Anterior cingulate cortex (tissue), 58 donors: ENCODE measurements at regions not wholly inside any gene's neighbourhood (a gene's known extent, or its start where the extent isn't known, plus 50 kb on each side); places are given as distances from the start of the nearest gene placed in this dataset.
"Not testable (repeated sequence)": the region's sequence is repeated elsewhere in the genome, so short reads cannot be mapped to it uniquely, and the experiment has no call there.

Experiments used
- DNase-seq, 58 donors: peaks; one replicate each; lab custom pipeline; 2025; lab: John Stamatoyannopoulos, UW

DNA sequence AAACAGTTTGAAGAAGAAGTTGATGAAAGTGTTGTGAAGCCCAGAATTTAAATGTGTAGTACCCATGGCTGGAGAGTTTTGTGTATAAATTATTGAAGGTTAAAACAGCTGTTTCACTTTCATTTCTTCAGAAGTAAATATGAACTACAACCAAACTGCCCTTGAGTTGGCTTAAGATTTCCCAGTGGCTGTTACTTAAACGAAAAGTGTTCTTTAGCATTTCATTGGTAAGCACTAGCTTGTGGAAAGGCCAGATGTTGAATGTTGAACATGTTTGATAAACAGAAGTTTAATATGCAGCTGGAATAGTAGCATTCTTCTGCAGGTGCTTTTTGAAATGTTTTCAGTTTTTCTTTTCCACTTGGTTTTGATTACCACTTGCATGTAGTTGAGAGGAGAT lies 83.2 kb upstream of the TNRC6B start:
- DNase-seq: no peak

DNA sequence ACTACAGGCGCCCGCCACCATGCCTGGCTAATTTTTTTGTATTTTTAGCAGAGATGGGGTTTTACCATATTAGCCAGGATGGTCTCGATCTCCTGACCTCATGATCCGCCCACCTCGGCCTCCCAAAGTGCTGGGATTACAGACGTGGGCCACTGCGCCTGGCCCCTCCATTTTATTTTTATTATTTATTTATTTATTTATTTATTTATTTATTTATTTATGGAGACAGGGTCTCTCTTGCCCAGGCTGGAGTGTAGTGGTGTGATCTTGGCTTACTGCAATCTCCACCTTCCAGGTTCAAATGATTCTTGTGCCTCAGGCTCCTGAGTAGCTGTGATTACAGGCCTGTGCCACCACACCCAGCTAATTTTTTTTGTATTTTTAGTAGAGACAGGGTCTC lies 77.8 kb upstream of the TNRC6B start:
- not testable (repeated sequence) for DNase-seq

DNA sequence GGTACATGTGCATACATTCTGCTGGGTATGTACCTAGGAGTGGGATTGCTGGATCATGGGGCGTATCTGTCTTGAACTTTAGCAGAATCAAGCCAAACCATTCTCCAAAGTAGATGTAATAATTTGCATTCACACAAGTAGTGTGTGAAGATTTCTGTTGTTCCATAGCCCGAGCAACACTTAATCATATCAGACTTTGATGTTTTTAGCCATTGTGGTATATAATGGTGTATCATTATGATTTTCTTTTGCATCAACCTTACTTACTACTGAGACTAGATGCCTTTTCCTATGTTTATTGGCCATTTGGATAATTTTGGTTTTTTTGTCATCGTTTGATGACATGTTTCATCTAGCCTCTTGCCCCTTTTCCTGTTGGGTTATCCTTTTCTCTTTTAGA lies 72.0 kb upstream of the TNRC6B start:
- DNase-seq: no peak

DNA sequence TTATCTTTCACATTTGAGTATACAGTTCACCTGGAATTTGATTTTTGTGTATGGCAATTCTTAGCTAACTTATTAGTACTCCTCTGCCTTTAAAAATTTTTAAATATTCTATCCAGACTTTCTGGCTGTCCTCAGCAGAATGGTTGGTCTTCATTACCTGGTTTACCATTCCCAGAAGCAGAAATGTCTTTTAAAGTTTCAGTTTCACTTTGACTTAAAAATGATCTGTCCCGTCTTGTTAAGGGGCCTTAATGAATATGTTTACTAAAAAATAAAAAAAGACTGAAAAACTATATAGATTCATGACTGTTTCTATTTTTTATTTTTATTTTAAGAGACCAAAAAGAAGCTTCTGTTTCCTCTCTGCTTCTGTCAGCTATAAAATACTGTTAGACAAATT lies 70.5 kb upstream of the TNRC6B start:
- no peak for DNase-seq

DNA sequence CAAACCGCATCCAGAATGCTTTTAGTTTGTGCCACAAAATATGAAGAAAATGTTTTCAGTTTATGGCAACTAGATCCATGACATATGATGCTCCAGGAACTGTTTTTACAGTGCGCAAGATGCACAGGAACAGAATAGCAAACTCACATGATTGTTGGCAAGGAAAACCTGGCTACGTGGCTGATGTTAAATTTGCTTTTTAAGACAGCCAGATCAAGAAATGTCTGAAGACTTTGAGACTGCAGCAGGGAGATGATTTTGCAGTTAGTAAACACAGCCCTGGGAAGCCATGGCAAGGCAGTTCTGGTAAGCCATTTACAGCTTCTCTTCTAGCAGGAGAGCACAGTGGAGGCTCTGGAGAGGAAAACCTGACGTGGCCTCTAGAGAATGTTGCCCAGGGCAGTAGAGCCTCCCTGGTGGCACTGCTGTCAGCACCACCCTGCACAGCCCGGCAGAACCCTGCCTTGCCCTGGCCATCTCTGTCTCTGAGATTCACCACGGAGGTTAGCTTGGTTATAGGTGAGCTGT lies 69.8 kb upstream of the TNRC6B start:
- DNase-seq: peak in 10 of 58 donors; percentile 0 to 27 (median 10)

DNA sequence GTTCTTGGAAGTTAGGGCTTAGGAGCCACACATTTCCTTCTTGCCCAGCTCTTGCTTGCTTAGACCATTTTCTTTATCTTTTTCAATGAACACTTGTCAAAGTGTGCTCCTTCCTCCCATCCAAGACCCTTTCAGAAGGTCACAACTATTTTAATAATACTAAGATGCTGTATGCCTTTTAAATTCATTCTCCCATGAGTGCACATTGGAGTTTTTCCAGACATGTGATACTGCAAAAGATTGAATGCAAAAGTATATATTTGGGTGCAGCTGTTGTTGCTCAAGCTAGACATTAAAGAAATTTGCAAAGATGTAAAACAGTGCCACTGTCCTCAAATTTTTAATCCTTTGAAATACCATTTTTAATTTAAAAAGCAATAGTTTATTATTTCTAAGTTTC lies 69.3 kb upstream of the TNRC6B start:
- DNase-seq: no peak

DNA sequence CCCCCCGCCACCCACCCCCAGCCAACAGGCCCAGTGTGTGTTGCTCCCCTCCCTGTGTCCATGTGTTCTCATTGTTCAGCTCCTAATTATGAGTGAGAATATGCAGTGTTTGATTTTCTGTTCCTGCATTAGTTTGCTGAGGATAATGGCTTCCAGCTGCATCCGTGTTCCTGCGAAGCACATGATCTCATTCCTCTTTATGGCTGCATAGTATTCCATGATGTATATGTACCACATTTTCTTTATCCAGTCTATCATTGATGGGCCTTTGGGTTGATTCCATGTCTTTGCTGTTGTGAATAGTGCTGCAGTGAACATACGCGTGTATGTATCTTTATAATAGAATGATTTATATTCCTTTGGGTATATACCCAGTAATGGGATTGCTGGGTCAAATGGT lies 68.8 kb upstream of the TNRC6B start:
- DNase-seq: not testable (repeated sequence)

DNA sequence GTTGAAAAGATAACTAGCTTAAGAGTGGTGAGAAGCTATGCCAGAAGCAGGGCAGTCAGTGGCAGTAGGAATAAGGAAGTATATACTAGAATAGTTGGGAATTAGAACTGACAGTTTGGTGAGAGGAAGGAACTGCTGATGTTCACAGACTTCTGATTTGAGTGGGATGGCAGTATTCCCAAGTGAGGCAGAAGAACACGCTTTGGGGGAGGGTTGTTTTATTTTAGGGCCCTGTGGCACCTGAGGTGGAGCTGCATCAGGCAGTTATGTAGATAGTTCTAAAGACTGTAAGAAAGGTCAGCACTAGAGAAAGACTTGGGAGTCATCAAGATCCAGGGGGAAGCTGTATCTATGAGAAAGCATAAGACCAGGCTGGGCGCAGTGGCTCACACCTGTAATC lies 66.3 kb upstream of the TNRC6B start:
- DNase-seq: no peak

DNA sequence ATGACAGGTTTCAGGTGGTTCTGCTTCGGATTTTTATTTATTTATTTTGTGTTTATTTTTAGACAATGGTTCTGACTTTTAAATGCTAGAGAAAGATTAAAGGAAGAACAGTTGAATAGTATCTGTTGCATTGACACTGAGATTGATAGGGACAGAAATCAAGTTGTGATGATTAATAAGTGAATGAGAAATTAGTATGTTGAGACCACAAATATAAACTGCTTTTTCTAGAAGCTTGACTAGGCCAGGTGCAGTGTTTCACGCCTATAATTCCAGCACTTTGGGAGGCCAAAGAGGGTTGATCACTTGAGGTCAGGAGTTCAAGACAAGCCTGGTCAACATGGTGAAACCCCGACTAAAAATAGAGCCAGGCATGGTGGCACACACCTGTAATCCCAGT lies 65.1 kb upstream of the TNRC6B start:
- no peak for DNase-seq

DNA sequence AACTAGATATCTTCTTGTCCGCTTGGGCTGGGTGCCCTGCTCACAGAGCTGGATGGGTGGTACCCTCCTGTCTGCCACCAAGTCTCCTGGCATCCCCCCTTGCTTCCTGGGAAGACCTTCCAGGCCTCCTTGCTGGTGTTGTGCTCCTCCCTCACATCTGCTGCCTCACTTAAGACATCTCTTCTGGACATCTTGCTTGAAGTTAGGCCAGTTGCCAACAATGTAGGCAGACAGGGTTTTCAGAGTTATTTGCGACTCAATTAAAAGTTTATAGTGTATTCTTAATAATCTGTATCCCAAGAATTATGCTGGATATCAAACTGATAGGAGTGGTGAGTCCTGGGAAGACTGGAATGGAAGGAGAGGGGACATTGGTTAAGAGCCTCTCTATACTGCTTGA lies 64.0 kb upstream of the TNRC6B start:
- DNase-seq: no peak

DNA sequence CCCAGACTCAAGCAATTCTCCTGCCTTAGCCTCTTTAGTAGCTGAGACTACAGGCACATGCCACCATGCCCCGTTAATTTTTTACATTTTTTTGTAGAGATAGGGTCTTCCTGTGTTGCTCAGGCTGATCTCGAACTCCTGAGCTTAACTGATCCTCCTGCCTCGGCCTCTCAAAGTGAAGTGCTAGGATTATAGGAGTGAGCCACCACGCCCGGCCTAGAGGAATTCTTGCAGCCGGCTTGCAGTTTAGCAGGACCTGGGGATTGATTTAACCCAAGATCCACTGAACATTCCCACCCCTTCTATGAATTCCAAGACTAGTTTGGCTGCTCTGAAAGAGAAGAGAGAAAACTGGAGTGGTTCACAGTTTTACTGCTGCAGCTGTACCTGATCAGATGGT lies 63.3 kb upstream of the TNRC6B start:
- DNase-seq: no peak

DNA sequence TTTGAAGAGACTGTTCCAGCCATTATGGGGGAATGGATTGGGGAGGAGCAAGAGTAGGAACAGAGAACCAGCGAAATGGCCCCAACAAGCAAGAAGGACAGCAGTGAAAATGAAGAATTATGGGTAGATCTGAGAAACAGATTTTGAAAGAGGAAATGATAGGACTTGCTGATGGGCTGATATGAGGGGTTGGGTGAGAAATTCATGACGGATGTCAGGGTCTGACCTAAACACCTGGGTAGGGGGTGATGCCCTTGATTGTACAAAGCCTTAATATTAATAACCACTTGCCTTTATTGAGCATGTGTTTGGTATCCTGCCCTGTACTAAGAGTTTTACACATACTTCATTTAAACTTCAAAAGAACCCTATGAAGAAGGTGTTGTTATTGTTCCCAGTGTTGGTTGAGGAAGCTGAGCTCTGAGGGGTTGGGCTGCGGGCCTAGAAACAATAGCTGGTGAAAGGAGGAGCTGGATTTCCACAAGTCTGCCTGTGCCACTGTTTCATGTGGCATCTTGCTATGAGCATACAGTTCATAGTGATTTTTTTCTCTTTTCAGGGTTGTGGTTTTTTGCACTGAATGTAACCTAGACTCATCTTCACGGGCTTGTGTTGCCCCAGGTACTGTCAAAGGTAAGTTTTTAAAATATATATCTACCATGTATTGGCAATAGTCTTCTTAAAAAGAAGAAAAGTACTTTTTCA lies 61.1 kb upstream of the TNRC6B start:
- DNase-seq: no peak

DNA sequence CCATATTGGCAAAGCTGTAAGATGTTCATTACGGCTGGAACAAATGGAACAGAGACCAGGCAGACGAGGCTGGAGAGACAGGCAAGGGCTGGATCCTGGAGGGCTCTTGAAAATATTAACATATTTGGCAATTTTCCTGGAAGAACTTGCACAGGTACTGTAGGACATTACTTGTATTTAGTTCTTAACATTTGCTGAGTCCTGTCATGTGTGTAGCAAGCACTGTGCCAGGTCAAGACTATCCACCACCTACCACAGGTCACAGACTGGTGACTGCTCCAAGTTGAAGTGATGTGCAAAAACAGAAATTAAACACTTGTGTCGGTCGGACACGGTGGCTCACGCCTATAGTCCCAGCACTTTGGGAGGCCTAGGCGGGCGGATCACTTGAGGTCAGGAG lies 58.7 kb upstream of the TNRC6B start:
- DNase-seq: no peak

DNA sequence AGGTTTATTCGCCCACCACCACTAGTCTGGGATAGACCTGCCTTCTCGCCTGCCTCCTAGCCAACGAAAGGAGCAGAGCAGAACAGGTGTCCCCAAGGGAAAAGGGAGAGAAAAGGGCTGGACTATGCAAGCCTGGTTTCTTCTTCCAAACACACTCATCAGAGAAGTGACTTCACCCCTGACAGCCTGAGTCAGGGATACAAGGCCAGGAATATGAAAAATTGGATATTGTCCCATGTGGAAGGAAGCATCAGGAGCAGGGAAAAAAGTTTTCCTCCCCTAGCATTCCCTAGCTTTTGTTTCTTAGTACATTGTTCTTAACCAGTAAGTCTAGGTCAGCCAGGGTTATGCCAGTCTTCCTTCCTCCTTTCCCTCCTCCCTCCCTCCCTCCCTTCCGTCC lies 56.9 kb upstream of the TNRC6B start:
- DNase-seq: no peak

DNA sequence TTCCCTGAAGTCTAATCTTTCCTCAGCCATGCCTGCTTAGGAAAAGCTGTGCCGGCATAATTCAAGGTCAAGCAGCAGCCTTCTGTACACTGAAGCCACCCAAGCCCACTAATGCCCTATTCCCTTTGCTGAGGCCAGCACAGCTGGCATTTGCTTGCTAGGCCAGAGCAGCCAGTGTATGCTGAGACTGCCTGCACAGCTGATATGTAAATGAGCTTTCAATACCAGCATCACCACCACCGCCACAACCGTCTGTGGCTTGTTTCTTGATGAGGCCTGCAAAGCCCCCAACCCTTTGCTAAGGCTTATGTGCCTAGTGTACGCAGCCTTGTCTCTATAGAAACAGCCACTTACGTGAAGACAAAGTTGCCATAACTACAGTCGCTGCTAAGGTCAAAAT lies 56.3 kb upstream of the TNRC6B start:
- DNase-seq: peak in 6 of 58 donors; percentile 5 to 12 (median 10)

DNA sequence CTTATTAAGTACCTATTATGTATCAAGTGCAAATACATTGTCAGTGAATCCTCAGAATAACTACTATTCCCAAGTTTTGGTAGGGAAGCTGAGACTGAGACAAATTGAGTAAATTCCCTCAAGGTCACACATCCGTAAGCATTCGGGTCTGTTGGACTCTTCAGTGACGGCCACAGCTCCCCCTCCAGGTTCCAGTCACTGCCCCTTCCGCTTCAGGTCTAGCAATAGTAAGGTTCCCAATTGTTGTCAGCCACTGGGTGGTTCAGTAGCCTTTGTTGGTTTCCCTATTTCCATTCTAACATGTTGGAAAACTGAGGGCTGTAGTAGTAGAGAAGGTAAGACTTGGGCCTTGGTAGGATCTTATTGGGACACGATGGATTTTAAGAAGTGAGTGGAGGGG lies 54.9 kb upstream of the TNRC6B start:
- no peak for DNase-seq

DNA sequence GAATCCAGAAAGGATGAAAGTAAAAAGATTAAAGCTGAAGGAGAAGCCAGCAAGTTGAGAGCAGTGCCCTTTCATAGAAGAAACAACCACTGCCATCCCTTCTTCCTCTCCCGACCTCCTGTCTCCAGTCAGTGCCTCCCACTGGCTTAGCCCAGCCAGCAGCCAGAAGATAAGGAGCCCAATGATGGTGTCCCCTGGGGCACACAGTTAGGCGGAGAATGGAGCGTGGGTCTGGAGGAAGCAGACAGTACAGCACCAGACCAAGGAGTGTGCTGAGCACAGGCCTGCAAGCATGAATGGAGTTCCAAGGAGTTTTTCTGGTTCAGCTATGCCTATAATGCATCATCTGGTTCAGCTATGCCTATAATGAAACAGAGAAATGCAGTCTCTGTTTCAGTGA lies 54.3 kb upstream of the TNRC6B start:
- DNase-seq: no peak
